GM21528 (cell line): ENCODE measurements at regions not wholly inside any gene's neighbourhood (a gene's known extent, or its start where the extent isn't known, plus 50 kb on each side); places are given as distances from the start of the nearest gene placed in this dataset.
A peak's percentile ranks its signal among the peaks of the same experiment; 100 is the strongest.

Experiments used
- ATAC-seq: cut with Tn5 transposase; IDR thresholded peaks from one replicate; pipeline ENCODE4 v1.9.1; 2021; ENCODE audit warnings: mild to moderate bottlenecking, moderate library complexity; ENCODE audit not compliant: unreplicated experiment, low FRiP score

DNA sequence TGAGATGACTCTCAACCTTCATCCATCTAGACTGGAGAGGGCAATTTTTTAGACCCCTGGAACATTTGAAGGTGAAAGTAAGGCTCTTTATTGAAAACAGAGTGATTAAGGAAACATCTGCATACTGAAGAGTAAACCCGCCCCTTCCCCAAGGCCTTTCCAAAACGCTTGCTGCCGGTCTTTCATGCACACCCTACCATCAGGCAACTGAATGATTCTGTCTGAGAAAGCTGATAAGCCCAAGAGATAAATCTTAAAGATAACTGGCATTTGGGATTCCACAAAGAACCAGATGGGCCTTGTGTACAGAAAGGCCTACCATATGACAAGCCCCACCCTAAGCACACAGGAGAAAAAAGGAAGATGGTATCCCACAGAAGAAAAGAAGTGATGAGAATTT lies 54.4 kb upstream of the PIK3R1 start:
- no peak for ATAC-seq

GRCh38 chr5:68159224-68159951 lies 56.2 kb upstream of the PIK3R1 start:
- no peak for ATAC-seq

GRCh38 chr5:68155940-68156339 lies 59.6 kb upstream of the PIK3R1 start:
- ATAC-seq, result no peak

- no peak for ATAC-seq
Observed at GRCh38 chr5:68154119-68154857, 61.3 kb upstream of the PIK3R1 start.

DNA sequence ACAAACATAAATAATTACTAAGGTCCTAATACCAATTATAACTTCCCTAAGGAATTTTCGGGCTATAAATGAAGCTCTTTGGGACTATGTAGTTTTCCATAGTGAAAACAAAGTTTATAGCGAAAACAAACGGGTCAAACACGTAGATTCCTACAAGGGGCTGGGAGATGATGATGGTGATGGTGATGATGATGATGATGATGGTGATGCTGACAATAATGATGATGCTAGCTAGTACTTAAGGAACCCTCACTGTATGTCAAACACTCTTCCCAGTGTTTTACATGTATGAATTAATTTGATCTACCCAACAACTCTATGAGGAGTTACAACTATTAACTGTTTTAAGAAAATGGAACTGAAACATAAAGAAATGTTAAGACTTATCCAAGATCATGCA lies 63.7 kb upstream of the PIK3R1 start:
- no peak for ATAC-seq

DNA sequence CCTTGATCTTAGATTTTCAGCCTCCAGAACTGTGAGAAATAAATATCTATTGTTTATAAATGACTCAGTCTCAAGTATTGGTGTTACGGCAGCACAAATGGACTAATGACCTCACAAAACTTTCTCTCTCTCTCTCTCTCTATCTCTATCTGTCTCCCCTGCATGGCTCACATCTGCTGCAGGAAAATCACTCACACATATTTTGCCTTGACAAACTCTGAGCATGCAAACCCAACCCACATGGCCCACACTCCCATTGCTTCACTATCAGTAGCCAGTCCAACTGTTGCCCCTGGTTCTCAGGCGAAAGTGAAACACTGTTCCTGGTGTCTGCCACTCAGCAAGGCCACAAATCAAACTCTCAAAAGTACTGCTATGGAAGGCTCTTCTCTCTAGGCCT lies 66.4 kb upstream of the PIK3R1 start:
- ATAC-seq, result no peak

GRCh38 chr5:68148096-68148495 lies 67.5 kb upstream of the PIK3R1 start:
- ATAC-seq, result peak; percentile 56

DNA sequence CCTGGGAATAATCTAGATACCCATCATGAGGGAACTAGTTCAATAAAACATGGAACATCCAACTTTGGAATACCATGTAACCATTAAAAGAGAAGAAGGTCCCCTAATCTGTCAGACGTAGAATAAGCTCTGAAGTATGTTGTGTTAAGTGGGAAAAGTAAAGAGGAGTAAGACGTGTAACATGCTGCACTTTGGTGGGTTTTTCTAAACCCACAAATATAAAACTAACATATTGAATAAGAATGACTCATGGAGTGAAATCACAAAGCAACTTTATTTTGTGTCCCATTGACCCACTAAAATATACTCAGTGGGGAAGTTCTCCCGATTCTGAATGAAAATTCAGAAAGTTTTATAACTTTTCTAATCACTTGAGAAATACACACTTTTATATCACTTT lies 67.9 kb upstream of the PIK3R1 start:
- ATAC-seq, result no peak

GRCh38 chr5:68141494-68141893 lies 74.1 kb upstream of the PIK3R1 start:
- peak; percentile 43 for ATAC-seq

GRCh38 chr5:68140763-68141162 lies 74.8 kb upstream of the PIK3R1 start:
- peak; percentile 53 for ATAC-seq

DNA sequence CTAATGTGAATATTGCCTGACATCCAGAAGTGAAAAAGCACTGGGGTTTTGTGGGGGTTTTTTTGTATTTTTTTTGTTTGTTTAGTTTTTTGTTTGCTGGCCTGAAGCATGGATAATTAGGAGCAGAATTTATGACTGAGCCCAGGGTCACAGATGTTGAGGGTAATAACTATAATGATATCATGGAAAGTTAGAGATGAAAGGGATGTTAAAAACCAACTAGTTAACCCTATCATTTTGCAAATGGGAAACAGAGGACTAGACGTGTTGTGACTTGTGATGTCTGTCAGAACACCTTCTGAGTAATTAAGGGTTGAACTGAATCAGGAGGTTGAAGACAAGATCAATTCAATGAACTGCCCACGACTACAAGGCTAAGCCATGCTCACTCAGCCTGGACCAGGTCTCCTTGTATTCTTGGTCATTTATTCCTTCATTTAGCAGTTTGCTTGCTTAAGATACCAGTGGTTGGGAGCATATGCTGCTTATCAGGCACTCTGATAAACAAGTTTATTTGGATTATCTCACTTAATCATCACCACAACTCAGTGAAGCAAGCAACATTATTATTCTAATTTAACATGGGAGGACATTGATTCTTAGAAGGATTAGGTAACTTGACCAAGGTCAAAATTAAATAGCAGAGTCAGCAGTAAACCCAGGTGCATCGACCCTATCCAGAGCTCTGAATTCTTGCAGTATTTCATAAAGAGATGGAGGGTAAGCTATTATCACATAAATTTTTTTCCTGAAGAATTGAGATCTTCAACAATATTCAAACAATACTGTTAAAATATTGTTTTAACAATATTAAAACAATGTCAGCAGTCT lies 75.7 kb upstream of the PIK3R1 start:
- no peak for ATAC-seq

GRCh38 chr5:68137511-68138140 lies 77.9 kb upstream of the PIK3R1 start:
- no peak for ATAC-seq

- no peak for ATAC-seq
Observed at GRCh38 chr5:68134669-68135313, 80.8 kb upstream of the PIK3R1 start.

GRCh38 chr5:68134033-68134668 lies 81.4 kb upstream of the PIK3R1 start:
- no peak for ATAC-seq

GRCh38 chr5:68130253-68130652 lies 85.3 kb upstream of the PIK3R1 start:
- no peak for ATAC-seq

DNA sequence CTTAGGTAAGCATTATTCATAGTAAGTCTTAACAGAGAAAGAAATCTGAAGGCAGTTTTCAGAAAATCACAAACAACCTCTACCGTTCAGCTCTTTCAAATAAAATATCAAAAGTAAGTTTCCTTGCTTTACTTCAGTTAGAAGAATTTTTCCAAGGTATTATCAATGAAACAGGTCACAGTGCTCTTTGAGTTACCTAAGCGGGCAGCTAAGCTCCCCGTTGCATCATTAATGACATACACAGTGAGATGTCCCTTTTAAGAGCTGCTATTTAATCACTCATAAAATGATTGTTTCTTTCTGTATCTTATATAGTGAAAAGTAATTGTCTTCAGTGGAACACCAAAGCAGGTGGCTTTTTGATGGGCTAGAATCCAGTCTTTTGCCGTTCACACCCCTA lies 86.2 kb upstream of the PIK3R1 start:
- ATAC-seq, result no peak

DNA sequence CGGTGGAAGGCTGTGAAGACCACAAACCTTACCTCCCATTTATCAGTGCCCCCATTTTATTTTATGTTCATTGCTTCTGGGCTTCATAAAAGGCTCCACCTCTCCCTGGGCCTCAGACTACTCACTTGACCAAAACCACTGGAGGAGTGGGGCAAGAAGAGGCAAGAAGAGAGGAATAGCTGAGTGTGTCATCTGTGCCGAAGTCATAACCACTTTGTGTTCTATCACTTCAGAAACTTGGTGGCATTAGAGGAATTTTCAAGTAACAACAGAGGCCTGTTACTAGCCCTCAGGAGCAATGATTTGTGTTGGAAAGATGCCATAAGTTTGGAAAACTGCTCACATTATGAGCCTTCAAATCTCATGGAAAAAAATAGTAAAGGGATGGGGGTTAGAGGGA lies 88.7 kb upstream of the PIK3R1 start:
- ATAC-seq, result no peak

GRCh38 chr5:68122439-68123328 lies 92.9 kb upstream of the PIK3R1 start:
- ATAC-seq, result no peak

DNA sequence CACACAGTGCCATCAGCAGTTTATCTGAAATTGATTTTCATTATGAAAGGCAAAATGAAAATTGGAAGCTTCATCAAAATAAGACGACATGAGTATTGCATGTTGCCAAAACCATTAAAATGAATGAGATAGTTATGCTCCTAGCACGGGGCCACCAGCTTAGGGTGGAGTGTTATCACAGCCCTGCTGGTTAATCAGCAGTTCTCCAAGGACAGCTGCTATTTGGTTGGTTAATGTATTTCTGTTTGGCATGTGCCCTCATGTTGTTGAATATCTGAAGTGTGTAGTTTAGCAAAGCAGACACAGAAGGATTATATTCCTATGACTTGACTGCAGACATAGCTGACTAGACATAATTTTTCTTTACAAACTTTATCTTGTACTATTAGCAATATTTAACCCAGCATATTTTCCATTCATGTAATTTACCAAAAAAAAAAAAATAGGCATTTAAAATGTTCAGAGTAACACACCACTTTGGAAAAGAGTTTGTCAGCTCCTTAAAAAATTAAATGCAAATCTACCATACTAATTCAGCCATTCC lies 98.6 kb upstream of the PIK3R1 start:
- no peak for ATAC-seq
